LNCAP (cell line): ENCODE measurements at regions not wholly inside any gene's neighbourhood (a gene's known extent, or its start where the extent isn't known, plus 50 kb on each side); places are given as distances from the start of the nearest gene placed in this dataset.

Experiments used
- TF ChIP-seq, protein P1 (sequence below): fragments of 450-650 bp; IDR thresholded peaks from 2 replicates; pipeline ENCODE4 v1.5.1; 2017; ENCODE audit warnings: mild to moderate bottlenecking

DNA sequence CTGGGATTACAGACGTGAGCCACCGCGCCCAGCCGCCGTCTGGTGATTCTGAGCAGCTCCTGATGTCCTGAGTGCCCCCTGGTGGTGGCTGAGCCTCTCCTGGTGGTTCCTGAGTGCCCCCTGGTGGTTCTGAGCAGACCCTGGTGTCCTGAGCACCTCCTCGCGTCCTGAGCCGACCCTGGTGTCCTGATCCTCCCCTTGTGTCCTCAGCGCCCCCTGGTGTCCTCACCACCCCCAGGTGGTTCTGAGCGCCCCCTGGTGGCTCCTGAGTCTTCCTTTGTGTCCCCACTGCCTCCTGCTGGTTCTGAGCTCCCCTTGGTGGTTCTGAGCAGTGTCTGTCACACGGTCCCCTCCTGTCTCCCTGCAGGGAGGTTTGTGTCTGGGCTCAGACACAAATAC, 1304.9 kb downstream of the TMEM121 start:
- TF ChIP-seq, protein P1, sequence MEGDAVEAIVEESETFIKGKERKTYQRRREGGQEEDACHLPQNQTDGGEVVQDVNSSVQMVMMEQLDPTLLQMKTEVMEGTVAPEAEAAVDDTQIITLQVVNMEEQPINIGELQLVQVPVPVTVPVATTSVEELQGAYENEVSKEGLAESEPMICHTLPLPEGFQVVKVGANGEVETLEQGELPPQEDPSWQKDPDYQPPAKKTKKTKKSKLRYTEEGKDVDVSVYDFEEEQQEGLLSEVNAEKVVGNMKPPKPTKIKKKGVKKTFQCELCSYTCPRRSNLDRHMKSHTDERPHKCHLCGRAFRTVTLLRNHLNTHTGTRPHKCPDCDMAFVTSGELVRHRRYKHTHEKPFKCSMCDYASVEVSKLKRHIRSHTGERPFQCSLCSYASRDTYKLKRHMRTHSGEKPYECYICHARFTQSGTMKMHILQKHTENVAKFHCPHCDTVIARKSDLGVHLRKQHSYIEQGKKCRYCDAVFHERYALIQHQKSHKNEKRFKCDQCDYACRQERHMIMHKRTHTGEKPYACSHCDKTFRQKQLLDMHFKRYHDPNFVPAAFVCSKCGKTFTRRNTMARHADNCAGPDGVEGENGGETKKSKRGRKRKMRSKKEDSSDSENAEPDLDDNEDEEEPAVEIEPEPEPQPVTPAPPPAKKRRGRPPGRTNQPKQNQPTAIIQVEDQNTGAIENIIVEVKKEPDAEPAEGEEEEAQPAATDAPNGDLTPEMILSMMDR: peak; percentile 32

DNA sequence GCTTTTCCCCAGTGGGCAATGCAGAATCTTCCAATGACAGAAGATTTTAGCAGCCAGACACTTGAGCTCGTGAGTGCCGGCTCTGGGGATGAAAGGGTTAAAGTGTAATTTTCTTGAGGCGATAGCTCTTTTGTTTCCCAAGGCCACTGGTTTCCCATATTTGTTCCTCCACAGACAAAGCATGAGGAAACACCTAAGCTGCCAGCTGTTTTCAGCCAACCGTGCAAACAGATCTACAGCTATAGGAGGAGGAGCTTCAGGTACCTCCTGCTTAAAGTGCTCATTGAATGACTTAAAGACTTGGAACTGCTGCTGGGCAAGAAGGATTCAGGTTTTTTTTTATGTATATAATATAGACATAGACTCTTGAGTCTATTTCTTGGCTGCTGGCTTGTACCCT, 1311.5 kb downstream of the TMEM121 start:
- TF ChIP-seq, protein P1: no peak

DNA sequence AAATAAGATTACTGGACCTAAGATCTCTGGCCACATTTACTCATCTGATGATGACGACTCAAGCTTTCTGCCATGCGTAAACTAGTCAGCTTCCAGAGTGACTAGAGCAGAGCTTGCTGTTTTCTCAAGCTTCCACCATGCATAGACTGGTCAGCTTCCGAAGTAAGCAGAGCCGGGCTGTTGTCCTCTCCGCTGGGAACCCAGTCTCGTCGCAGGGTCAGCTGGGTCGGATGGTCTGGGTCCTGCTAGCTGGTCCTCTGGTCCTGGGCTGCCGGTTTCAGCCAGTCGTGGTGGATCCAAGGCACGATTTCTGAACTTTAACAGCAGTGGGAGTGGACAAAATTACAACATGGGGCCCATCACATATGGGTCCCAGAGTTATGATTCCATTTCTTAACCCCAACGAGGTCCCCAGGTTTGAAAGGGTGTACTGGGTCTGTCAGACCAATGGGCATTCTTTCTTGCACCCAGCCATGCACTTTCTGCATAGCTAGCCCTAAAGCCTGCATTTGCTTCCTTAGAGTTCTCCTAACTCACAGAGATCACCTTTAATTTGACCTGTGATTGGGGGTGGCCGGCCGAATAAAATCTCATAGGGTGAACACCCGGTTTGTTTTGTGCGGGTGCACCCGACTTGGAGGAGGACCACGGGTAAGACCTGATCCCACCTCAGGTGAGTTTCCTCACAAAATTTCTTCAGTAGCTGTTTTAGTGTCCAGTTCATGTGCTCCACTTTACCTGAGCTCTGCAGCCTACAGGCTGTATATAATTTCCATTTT, 1312.8 kb downstream of the TMEM121 start:
- TF ChIP-seq, protein P1: no peak

DNA sequence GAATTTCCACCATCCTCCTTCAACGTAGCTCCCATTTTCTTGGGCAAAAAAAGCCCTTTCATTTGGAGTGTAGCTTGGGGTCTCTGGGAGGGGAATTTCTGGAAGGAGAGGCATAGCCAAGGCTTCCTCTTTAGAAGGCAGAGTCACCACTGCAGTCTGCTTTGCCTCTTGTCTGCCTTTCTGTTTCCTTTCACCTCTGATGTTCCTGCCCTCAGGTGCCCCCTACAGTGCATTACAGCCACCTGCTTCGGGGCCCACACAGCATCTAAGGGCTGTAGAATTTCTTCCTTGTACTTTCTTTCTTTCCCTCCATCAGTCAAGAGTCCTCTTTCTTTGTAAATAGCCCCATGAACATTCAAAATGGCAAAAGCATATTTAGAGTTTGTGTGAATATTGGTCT, 1313.9 kb downstream of the TMEM121 start:
- TF ChIP-seq, protein P1: no peak

DNA sequence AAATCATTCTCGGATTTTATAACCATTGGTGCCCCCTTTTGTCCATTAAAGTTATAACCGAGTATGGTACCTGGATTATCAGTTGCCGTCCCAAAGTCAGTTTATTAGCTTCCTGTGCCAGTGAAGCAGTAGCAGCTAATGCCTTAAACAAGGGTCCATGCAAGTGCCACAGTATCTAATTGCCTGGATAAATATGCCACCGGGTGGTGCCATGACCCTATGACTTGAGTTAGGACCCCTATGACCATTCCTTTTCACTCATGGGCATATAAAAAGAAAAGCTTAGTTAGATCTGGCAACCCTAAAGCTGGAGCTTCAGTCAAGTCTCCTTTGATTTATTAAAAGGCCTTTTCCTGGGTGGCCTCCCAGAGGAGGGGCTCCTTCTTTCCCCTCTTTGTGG, 1314.6 kb downstream of the TMEM121 start:
- TF ChIP-seq, protein P1: no peak

DNA sequence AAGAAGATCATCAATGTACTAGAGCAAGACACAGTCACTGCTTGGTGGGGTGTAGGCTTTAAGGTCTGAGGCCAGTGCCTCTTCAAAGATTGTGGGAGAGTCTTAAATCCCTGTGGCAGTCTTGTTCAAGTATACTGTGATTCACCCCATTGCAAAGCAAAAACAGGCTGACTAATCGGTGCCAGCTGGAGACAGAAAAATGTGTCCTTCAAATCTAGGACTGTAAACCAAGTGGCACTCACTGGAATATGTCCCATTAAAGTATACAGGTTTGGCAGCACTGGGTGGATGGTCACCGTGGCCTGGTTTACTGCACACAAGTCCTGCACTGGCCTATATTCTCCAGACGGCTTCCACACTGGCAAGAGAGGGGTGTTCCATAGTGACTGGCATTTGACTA, 1315.3 kb downstream of the TMEM121 start:
- TF ChIP-seq, protein P1: no peak

DNA sequence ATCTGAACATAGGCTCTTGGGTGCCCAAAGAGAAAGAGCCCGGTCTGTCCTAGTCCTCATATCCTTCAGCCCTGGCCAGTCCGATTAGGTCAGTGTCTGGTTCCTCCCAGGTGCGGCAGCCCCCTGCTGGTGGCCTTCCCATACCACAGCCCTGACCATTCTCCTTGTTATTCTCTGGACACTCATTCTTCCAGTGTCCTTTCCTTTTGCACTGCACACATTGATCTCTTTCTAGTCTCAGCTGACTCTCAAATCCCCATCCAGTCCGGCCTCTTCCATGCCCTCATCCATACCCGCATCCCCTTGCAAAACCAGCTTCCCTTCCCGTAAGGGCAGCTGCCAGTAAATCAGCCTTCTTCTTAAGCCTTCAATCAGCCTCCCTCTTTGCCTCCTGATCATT, 1316.3 kb downstream of the TMEM121 start:
- TF ChIP-seq, protein P1: peak; percentile 51

DNA sequence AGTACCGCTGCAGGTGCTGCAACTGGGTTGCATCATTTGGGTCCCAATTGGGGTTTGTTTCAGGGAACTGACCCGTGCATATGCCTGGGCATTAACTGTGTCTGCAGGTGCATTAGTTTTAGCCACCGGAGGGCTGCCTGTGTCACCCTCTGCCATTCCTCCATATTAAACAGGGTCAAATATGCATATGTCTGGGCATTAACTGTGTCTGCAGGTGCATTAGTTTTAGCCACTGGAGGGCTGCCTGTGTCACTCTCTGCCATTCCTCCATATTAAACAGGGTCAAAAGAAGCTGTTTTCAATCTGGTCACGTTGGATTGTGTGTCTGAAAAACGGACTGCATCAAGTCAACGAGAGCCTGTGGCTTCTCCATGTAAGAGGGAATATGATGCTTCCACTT, 1317.0 kb downstream of the TMEM121 start:
- TF ChIP-seq, protein P1: no peak
